GM20000 (cell line): ENCODE measurements at regions not wholly inside any gene's neighbourhood (a gene's known extent, or its start where the extent isn't known, plus 50 kb on each side); places are given as distances from the start of the nearest gene placed in this dataset.
"Not testable (repeated sequence)": the region's sequence is repeated elsewhere in the genome, so short reads cannot be mapped to it uniquely, and the experiment has no call there.

Experiments used
- DNase-seq: peaks from one replicate; pipeline ENCODE4 v3.0.0; 2012; ENCODE audit warnings: low spot score
- CTCF ChIP-seq: IDR thresholded peaks from 2 replicates; pipeline ENCODE4 v1.5.1; 2012; ENCODE audit warnings: mild to moderate bottlenecking, control low read depth; ENCODE audit errors: extremely low read depth, missing control alignments

GRCh38 chr2:142642650-142643049 is 234.8 kb upstream of the KYNU start:
- no peak for DNase-seq
- no peak for TF ChIP-seq CTCF

GRCh38 chr2:142629193-142629592 is 248.3 kb upstream of the KYNU start:
- TF ChIP-seq CTCF = no peak
- no peak for DNase-seq

- TF ChIP-seq CTCF = no peak
- no peak for DNase-seq
These were observed 256.2 kb upstream of the KYNU start for GRCh38 chr2:142621287-142621686.

GRCh38 chr2:142617461-142617860 is 260.0 kb upstream of the KYNU start:
- no peak for DNase-seq
- no peak for TF ChIP-seq CTCF

- TF ChIP-seq CTCF = no peak
- no peak for DNase-seq
These were observed 261.6 kb upstream of the KYNU start for GRCh38 chr2:142615876-142616275.

- DNase-seq = not testable (repeated sequence)
These were observed 264.3 kb upstream of the KYNU start for GRCh38 chr2:142613193-142613592.

GRCh38 chr2:142605421-142605820 is 272.0 kb upstream of the KYNU start:
- TF ChIP-seq CTCF = no peak
- DNase-seq = no peak

GRCh38 chr2:142603759-142604158 is 273.7 kb upstream of the KYNU start:
- no peak for TF ChIP-seq CTCF
- no peak for DNase-seq
